HEK293T (cell line): ENCODE measurements at regions not wholly inside any gene's neighbourhood (a gene's known extent, or its start where the extent isn't known, plus 50 kb on each side); places are given as distances from the start of the nearest gene placed in this dataset.

Source experiments
- CTCF ChIA-PET: fragments of 350-600 bp; formaldehyde crosslinking; extraction: SDS; loops from one replicate; lab custom pipeline; 2021; ENCODE audit warnings: antibody characterized with exemption, inconsistent platforms; lab: Yijun Ruan, JAX
- POLR2A ChIA-PET: fragments of 350-600 bp; formaldehyde crosslinking; extraction: SDS; loops from one replicate; lab custom pipeline; 2020; ENCODE audit warnings: antibody characterized with exemption, inconsistent platforms; lab: Yijun Ruan, JAX
- DNase-seq: peaks from one replicate; pipeline ENCODE4 v3.0.0; 2012; ENCODE audit warnings: mixed read lengths; ENCODE audit errors: extremely low spot score
- ARNT ChIP-seq: fragments of 450-650 bp; IDR thresholded peaks from 2 replicates; pipeline ENCODE4 v1.6.1; 2017; ENCODE audit warnings: mild to moderate bottlenecking
- BHLHE40 ChIP-seq: fragments of 450-650 bp; IDR thresholded peaks from 2 replicates; pipeline ENCODE4 v1.6.1; 2016; ENCODE audit warnings: mild to moderate bottlenecking, moderate library complexity, borderline replicate concordance
- CTBP1 ChIP-seq: fragments of 450-650 bp; IDR thresholded peaks from 2 replicates; pipeline ENCODE4 v1.6.1; 2016; ENCODE audit warnings: borderline replicate concordance
- ELF4 ChIP-seq: fragments of 450-650 bp; IDR thresholded peaks from 2 replicates; pipeline ENCODE4 v1.6.1; 2017; ENCODE audit warnings: antibody characterized with exemption
- FOXA1 ChIP-seq: fragments of 450-650 bp; IDR thresholded peaks from 2 replicates; pipeline ENCODE4 v1.6.1; 2016; ENCODE audit warnings: mild to moderate bottlenecking
- FOXK2 ChIP-seq: fragments of 450-650 bp; IDR thresholded peaks from 2 replicates; pipeline ENCODE4 v1.6.1; 2016; ENCODE audit warnings: mild to moderate bottlenecking
- FOXM1 ChIP-seq: fragments of 450-650 bp; IDR thresholded peaks from 2 replicates; pipeline ENCODE4 v1.6.1; 2017; ENCODE audit warnings: mild to moderate bottlenecking, borderline replicate concordance
- HDGF ChIP-seq: fragments of 450-650 bp; IDR thresholded peaks from 2 replicates; pipeline ENCODE4 v1.6.1; 2017; ENCODE audit warnings: antibody characterized with exemption, borderline replicate concordance
- L3MBTL2 ChIP-seq: fragments of 450-650 bp; conservative IDR thresholded peaks from 2 replicates; pipeline ENCODE4 v1.6.1; 2016; ENCODE audit warnings: mild to moderate bottlenecking
- LEF1 ChIP-seq: fragments of 450-650 bp; IDR thresholded peaks from 2 replicates; pipeline ENCODE4 v1.6.1; 2017; ENCODE audit warnings: mild to moderate bottlenecking, borderline replicate concordance
- NFRKB ChIP-seq: fragments of 450-650 bp; IDR thresholded peaks from 2 replicates; pipeline ENCODE4 v1.6.1; 2016; ENCODE audit warnings: mild to moderate bottlenecking, moderate library complexity
- PKNOX1 ChIP-seq: fragments of 450-650 bp; IDR thresholded peaks from 2 replicates; pipeline ENCODE4 v1.6.1; 2016
- SP1 ChIP-seq: fragments of 450-650 bp; IDR thresholded peaks from 2 replicates; pipeline ENCODE4 v1.6.1; 2017
- SUZ12 ChIP-seq: fragments of 450-650 bp; IDR thresholded peaks from 2 replicates; pipeline ENCODE4 v1.6.1; 2016; ENCODE audit warnings: mild to moderate bottlenecking
- TARDBP ChIP-seq: fragments of 450-650 bp; IDR thresholded peaks from 2 replicates; pipeline ENCODE4 v1.6.1; 2016
- ZNF384 ChIP-seq: fragments of 450-650 bp; IDR thresholded peaks from 2 replicates; pipeline ENCODE4 v1.6.1; 2016

GRCh38 chr6:156562019-156562418 is 215.2 kb upstream of the ARID1B start:
- no peak for DNase-seq
- POLR2A ChIA-PET = no interaction called here
- TF ChIP-seq BHLHE40 = no peak
- no peak for TF ChIP-seq NFRKB
- no peak for TF ChIP-seq CTBP1
- no peak for TF ChIP-seq HDGF
- TF ChIP-seq FOXA1 = no peak
- no peak for TF ChIP-seq PKNOX1
- no peak for TF ChIP-seq FOXK2
- TF ChIP-seq ELF4 = no peak
- CTCF ChIA-PET = no interaction called here

GRCh38 chr6:156560476-156560875 is 216.7 kb upstream of the ARID1B start:
- TF ChIP-seq BHLHE40 (no peak), LEF1 (no peak), FOXA1 (no peak), FOXM1 (no peak), PKNOX1 (no peak), TARDBP (no peak), NFRKB (no peak), ZNF384 (no peak)
- DNase-seq = no peak
- CTCF ChIA-PET = no interaction called here
- POLR2A ChIA-PET = no interaction called here

- TF ChIP-seq SP1 (no peak), ELF4 (no peak), HDGF (no peak), CTBP1 (no peak), PKNOX1 (no peak), L3MBTL2 (no peak), FOXA1 (no peak), NFRKB (no peak), FOXM1 (no peak), FOXK2 (no peak), LEF1 (no peak), ARNT (no peak), ZNF384 (no peak), SUZ12 (no peak), TARDBP (no peak), BHLHE40 (no peak)
- no peak for DNase-seq
- POLR2A ChIA-PET = no interaction called here
- CTCF ChIA-PET = no interaction called here
Measured at GRCh38 chr6:156559162-156559690, 218.0 kb upstream of the ARID1B start.

GRCh38 chr6:156557911-156558259 is 219.3 kb upstream of the ARID1B start:
- POLR2A ChIA-PET = interaction anchor here (0.6 kb wide), 1 partner anchor 375 kb away, joined by 3 read pairs; no protein-coding TSS in a partner anchor
- DNase-seq = no peak
- TF ChIP-seq ARNT = no peak
- TF ChIP-seq SUZ12 = no peak
- no peak for TF ChIP-seq HDGF
- no peak for TF ChIP-seq FOXA1
- no peak for TF ChIP-seq NFRKB
- no peak for TF ChIP-seq PKNOX1
- TF ChIP-seq SP1 = no peak
- no peak for TF ChIP-seq TARDBP
- no peak for TF ChIP-seq BHLHE40
- no peak for TF ChIP-seq CTBP1
- TF ChIP-seq ELF4 = no peak
- CTCF ChIA-PET = no interaction called here

GRCh38 chr6:156557251-156557910 is 219.8 kb upstream of the ARID1B start:
- peak; percentile 65; the same call in 1 of the 2 replicates for TF ChIP-seq HDGF
- no peak for TF ChIP-seq FOXM1
- CTCF ChIA-PET = interaction anchor here (0.6 kb wide), 1 partner anchor 14 kb away, joined by 3 read pairs; no protein-coding TSS in a partner anchor
- peak; percentile 92 for DNase-seq
- POLR2A ChIA-PET = interaction anchor here (0.6 kb wide), 1 partner anchor 374 kb away, joined by 3 read pairs; no protein-coding TSS in a partner anchor

GRCh38 chr6:156556811-156557210 is 220.4 kb upstream of the ARID1B start:
- DNase-seq = no peak
- POLR2A ChIA-PET = no interaction called here
- no peak for TF ChIP-seq HDGF
- no peak for TF ChIP-seq PKNOX1
- no peak for TF ChIP-seq SUZ12
- TF ChIP-seq NFRKB = no peak
- no peak for TF ChIP-seq ZNF384
- no peak for TF ChIP-seq FOXA1
- no peak for TF ChIP-seq ARNT
- no peak for TF ChIP-seq FOXK2
- no peak for TF ChIP-seq TARDBP
- TF ChIP-seq ELF4 = no peak
- no peak for TF ChIP-seq SP1
- TF ChIP-seq BHLHE40 = no peak
- TF ChIP-seq FOXM1 = no peak
- no peak for TF ChIP-seq CTBP1
- CTCF ChIA-PET = no interaction called here
